GM23338 (cell line): ENCODE measurements at regions not wholly inside any gene's neighbourhood (a gene's known extent, or its start where the extent isn't known, plus 50 kb on each side); places are given as distances from the start of the nearest gene placed in this dataset.

Experiments
- CREB1 ChIP-seq: fragments of 250-450 bp; sonication (Bioruptor Pico); IDR thresholded peaks from 2 replicates; pipeline ENCODE4 v1.5.0; 2020; ENCODE audit warnings: low read depth, mild to moderate bottlenecking, moderate library complexity
- CTCF ChIP-seq, 2 experiments: fragments of 200-600 bp in 1 of 2; sonication (generic) in 1 of 2; conservative IDR thresholded peaks; 2 replicates each; pipeline versions ENCODE4 v1.5.1 to v1.6.1; 2016 to 2017; ENCODE audit warnings: antibody characterized with exemption in 2 of 2, low read depth in 2 of 2, mild to moderate bottlenecking in 2 of 2, moderate library complexity in 1 of 2
- EZH2 ChIP-seq: fragments of 200-600 bp; sonication (generic); IDR thresholded peaks from one replicate; pipeline ENCODE4 v1.8.0; 2017; ENCODE audit warnings: antibody characterized with exemption, mild to moderate bottlenecking, low read depth; ENCODE audit not compliant: unreplicated experiment
- EZH2phosphoT487 ChIP-seq: fragments of 200-600 bp; sonication (generic); IDR thresholded peaks from one replicate; pipeline ENCODE4 v1.8.1; 2018; ENCODE audit warnings: antibody characterized with exemption; ENCODE audit not compliant: unreplicated experiment
- JUNB ChIP-seq: IDR thresholded peaks from one replicate; pipeline ENCODE4 v1.6.1; 2016; ENCODE audit warnings: antibody characterized with exemption; ENCODE audit not compliant: unreplicated experiment
- REST ChIP-seq: IDR thresholded peaks from one replicate; pipeline ENCODE4 v1.6.1; 2018; ENCODE audit warnings: antibody characterized with exemption; ENCODE audit not compliant: unreplicated experiment

GRCh38 chr13:50449465-50449864 is 394.0 kb downstream of the DLEU7 start:
- no peak for TF ChIP-seq CTCF (conservative IDR thresholded peaks at IDR 0.05; ENCODE audit: low read depth in 2 of 2)
- TF ChIP-seq JUNB: no peak
- no peak for TF ChIP-seq EZH2phosphoT487
- TF ChIP-seq EZH2: no peak
- TF ChIP-seq CREB1 (CRISPR knock-in tag): no peak
- TF ChIP-seq REST: no peak
